Prostate gland (tissue), 2 donors: ENCODE measurements at regions not wholly inside any gene's neighbourhood (a gene's known extent, or its start where the extent isn't known, plus 50 kb on each side); places are given as distances from the start of the nearest gene placed in this dataset.

ENCODE experiments used
- POLR2A ChIP-seq: fragments of 450-650 bp; IDR thresholded peaks from one replicate; pipeline ENCODE4 v1.6.1; 2016; ENCODE audit warnings: antibody characterized with exemption, mild to moderate bottlenecking
- POLR2AphosphoS5 ChIP-seq: sonication (generic); formaldehyde crosslinking; IDR thresholded peaks from one replicate; pipeline ENCODE4 v1.6.1; 2017; ENCODE audit warnings: antibody characterized with exemption
- TF ChIP-seq, protein P1 (sequence below), 4 experiments: fragments of 200-600 bp in 2 of 4; fragments of 450-650 bp in 2 of 4; sonication (generic) in 2 of 4; IDR thresholded peaks; 1 replicate in 3 of 4; 2 replicates in 1 of 4; pipeline ENCODE4 v1.5.1; 2016 to 2019; ENCODE audit warnings: antibody characterized with exemption in 4 of 4, mild to moderate bottlenecking in 2 of 4, moderate library complexity in 2 of 4

DNA sequence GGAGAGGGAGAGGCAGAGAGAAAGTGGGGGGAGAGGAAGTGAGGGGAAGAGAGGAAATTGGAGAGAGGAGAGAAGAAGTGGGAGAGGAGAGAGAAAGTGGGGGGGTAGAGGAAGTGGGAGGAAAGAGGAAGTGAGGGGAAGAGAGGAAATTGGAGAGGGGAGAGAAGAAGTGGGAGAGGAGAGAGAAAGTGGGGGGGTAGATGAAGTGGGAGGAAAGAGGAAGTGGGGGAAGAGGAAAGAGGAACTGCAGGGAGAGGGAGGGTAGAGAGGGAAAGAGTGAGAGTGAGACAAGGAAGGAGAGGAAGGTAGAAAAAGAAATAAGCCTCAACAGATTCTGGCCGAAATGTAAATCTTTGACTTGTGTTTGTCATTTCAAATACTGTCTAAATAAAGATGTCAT, 146.6 kb downstream of the KLF12 start:
- TF ChIP-seq, protein P1, sequence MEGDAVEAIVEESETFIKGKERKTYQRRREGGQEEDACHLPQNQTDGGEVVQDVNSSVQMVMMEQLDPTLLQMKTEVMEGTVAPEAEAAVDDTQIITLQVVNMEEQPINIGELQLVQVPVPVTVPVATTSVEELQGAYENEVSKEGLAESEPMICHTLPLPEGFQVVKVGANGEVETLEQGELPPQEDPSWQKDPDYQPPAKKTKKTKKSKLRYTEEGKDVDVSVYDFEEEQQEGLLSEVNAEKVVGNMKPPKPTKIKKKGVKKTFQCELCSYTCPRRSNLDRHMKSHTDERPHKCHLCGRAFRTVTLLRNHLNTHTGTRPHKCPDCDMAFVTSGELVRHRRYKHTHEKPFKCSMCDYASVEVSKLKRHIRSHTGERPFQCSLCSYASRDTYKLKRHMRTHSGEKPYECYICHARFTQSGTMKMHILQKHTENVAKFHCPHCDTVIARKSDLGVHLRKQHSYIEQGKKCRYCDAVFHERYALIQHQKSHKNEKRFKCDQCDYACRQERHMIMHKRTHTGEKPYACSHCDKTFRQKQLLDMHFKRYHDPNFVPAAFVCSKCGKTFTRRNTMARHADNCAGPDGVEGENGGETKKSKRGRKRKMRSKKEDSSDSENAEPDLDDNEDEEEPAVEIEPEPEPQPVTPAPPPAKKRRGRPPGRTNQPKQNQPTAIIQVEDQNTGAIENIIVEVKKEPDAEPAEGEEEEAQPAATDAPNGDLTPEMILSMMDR (IDR thresholded peaks at IDR 0.05): no peak
- TF ChIP-seq POLR2AphosphoS5 (no peak), POLR2A (no peak)
